ENCODE measurements at regions not wholly inside any gene's neighbourhood (a gene's known extent, or its start where the extent isn't known, plus 50 kb on each side); places are given as distances from the start of the nearest gene placed in this dataset.
A peak's percentile ranks its signal among the peaks of the same experiment; 100 is the strongest.

- Mint-ChIP-seq H3K4me3 (ENCODE audit: unreplicated experiment) (no peak overlapping the region), H3K4me1 (ENCODE audit: unreplicated experiment) (peaks cover 6% of the 10 kb centered on the region), H3K27me3 (ENCODE audit: unreplicated experiment) (no peaks in the 10 kb centered on the region), H3K27ac (ENCODE audit: unreplicated experiment) (no peak overlapping the region), H3K36me3 (ENCODE audit: unreplicated experiment) (no peaks in the 10 kb centered on the region), H3K9me3 (ENCODE audit: unreplicated experiment) (peaks cover 9% of the 10 kb centered on the region)
- DNase-seq (ENCODE audit: extremely low spot score, unreplicated experiment): no peak
- TF ChIP-seq CTCF (IDR thresholded peaks at IDR 0.05): no peak
Observed at GRCh38 chr11:131005829-131006228, 89.5 kb upstream of the SNX19 start.

GRCh38 chr11:131025020-131025419, 108.7 kb upstream of the SNX19 start:
- Mint-ChIP-seq H3K36me3 (ENCODE audit: unreplicated experiment) (no peaks in the 10 kb centered on the region), H3K27me3 (ENCODE audit: unreplicated experiment) (peaks cover 16% of the 10 kb centered on the region), H3K4me3 (ENCODE audit: unreplicated experiment) (no peak overlapping the region), H3K4me1 (ENCODE audit: unreplicated experiment) (no peaks in the 10 kb centered on the region), H3K9me3 (ENCODE audit: unreplicated experiment) (no peaks in the 10 kb centered on the region), H3K27ac (ENCODE audit: unreplicated experiment) (no peak overlapping the region)
- TF ChIP-seq CTCF (IDR thresholded peaks at IDR 0.05): peak; percentile 57
- no peak for DNase-seq (ENCODE audit: extremely low spot score, unreplicated experiment)

DNA sequence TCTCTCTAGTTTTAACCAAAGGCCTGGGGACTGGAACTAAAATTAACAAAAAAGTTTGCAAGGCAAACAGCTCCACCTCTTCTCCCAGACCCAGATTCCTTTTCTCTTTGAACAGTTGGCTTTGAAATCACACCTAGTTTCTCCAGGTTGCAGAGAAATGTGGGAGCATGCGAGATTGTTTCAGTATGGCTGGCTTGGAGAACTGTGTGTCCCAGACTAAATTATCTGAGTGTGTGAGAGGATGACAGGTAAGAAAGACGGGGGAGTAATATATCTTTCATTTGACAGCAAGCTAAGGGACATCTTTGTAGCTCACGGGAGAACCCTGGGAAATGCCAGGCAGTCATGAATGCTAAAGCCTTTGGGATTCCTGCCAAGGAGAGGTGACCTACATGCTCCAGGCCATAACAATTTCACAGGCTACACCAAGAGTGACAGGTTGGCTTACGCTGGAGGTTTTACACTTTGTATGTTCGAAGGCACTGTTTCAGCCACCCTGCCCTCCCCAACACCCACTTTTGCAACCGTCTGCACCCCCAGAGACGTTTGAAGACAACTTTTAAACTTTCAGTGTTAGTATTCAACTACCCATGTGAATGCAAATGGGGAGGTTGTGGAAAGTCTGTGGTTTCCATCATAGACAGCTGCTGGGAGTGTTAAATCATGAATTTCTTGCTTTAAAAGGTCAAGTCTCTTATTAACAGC, 109.3 kb upstream of the SNX19 start:
- H3K36me3 Mint-ChIP-seq (ENCODE audit: unreplicated experiment): no peaks in the 10 kb centered on the region
- H3K4me3 Mint-ChIP-seq (ENCODE audit: unreplicated experiment): no peak overlapping the region
- no peaks in the 10 kb centered on the region for H3K4me1 Mint-ChIP-seq (ENCODE audit: unreplicated experiment)
- DNase-seq (ENCODE audit: extremely low spot score, unreplicated experiment): no peak
- peaks cover 15% of the 10 kb centered on the region for H3K27me3 Mint-ChIP-seq (ENCODE audit: unreplicated experiment)
- no peak overlapping the region for H3K27ac Mint-ChIP-seq (ENCODE audit: unreplicated experiment)
- H3K9me3 Mint-ChIP-seq (ENCODE audit: unreplicated experiment): no peaks in the 10 kb centered on the region
- TF ChIP-seq CTCF (IDR thresholded peaks at IDR 0.05): no peak

- Mint-ChIP-seq H3K27me3 (ENCODE audit: unreplicated experiment) (peaks cover 12% of the 10 kb centered on the region), H3K9me3 (ENCODE audit: unreplicated experiment) (no peaks in the 10 kb centered on the region), H3K27ac (ENCODE audit: unreplicated experiment) (no peak overlapping the region), H3K4me3 (ENCODE audit: unreplicated experiment) (no peak overlapping the region), H3K36me3 (ENCODE audit: unreplicated experiment) (no peaks in the 10 kb centered on the region), H3K4me1 (ENCODE audit: unreplicated experiment) (peaks cover under 1% of the 10 kb centered on the region)
- no peak for DNase-seq (ENCODE audit: extremely low spot score, unreplicated experiment)
- no peak for TF ChIP-seq CTCF (IDR thresholded peaks at IDR 0.05)
Observed at GRCh38 chr11:131027491-131027890, 111.2 kb upstream of the SNX19 start.

GRCh38 chr11:131033151-131033651, 116.9 kb upstream of the SNX19 start:
- no peak for DNase-seq (ENCODE audit: extremely low spot score, unreplicated experiment)
- Mint-ChIP-seq H3K27me3 (ENCODE audit: unreplicated experiment) (no peaks in the 10 kb centered on the region), H3K36me3 (ENCODE audit: unreplicated experiment) (no peaks in the 10 kb centered on the region), H3K9me3 (ENCODE audit: unreplicated experiment) (peaks cover 2% of the 10 kb centered on the region), H3K27ac (ENCODE audit: unreplicated experiment) (no peak overlapping the region), H3K4me3 (ENCODE audit: unreplicated experiment) (no peak overlapping the region), H3K4me1 (ENCODE audit: unreplicated experiment) (peaks cover 14% of the 10 kb centered on the region)
- TF ChIP-seq CTCF (IDR thresholded peaks at IDR 0.05): no peak
